ENCODE measurements at regions not wholly inside any gene's neighbourhood (a gene's known extent, or its start where the extent isn't known, plus 50 kb on each side); places are given as distances from the start of the nearest gene placed in this dataset.
A peak's percentile ranks its signal among the peaks of the same experiment; 100 is the strongest.

GRCh38 chr14:81686512-81686911 lies 152.9 kb upstream of the SEL1L start:
- Histone ChIP-seq H3K27me3 (ENCODE audit: control insufficient read depth, insufficient read depth, low read length) (no peaks in the 10 kb centered on the region), H3K27ac (ENCODE audit: low read length) (no peak overlapping the region), H3K4me1 (ENCODE audit: control insufficient read depth, insufficient read depth, low read length) (no peaks in the 10 kb centered on the region), H3K9me3 (ENCODE audit: control insufficient read depth, low read depth, low read length) (no peaks in the 10 kb centered on the region), H3K36me3 (ENCODE audit: control insufficient read depth, insufficient read depth, low read length) (no peaks in the 10 kb centered on the region), H3K4me3 (ENCODE audit: low read length) (no peak overlapping the region)
- no peak for DNase-seq
- WGBS (ENCODE audit: insufficient coverage, low lambda C conversion rate): 88% methylated on average over 1 of the region's 4 CpGs

GRCh38 chr14:81691931-81692330 lies 158.3 kb upstream of the SEL1L start:
- no peak overlapping the region for H3K27ac ChIP-seq (ENCODE audit: low read length)
- no peaks in the 10 kb centered on the region for H3K9me3 ChIP-seq (ENCODE audit: control insufficient read depth, low read depth, low read length)
- H3K36me3 ChIP-seq (ENCODE audit: control insufficient read depth, insufficient read depth, low read length): no peaks in the 10 kb centered on the region
- no peaks in the 10 kb centered on the region for H3K27me3 ChIP-seq (ENCODE audit: control insufficient read depth, insufficient read depth, low read length)
- no peaks in the 10 kb centered on the region for H3K4me1 ChIP-seq (ENCODE audit: control insufficient read depth, insufficient read depth, low read length)
- H3K4me3 ChIP-seq (ENCODE audit: low read length): no peak overlapping the region
- no CpG with 5 or more reads among the region's 3 CpGs for WGBS (ENCODE audit: insufficient coverage, low lambda C conversion rate)
- DNase-seq: no peak

- H3K9me3 ChIP-seq (ENCODE audit: control insufficient read depth, low read depth, low read length): no peaks in the 10 kb centered on the region
- DNase-seq: no peak
- no peak overlapping the region for H3K27ac ChIP-seq (ENCODE audit: low read length)
- no CpG with 5 or more reads among the region's 1 CpG for WGBS (ENCODE audit: insufficient coverage, low lambda C conversion rate)
- no peaks in the 10 kb centered on the region for H3K27me3 ChIP-seq (ENCODE audit: control insufficient read depth, insufficient read depth, low read length)
- no peaks in the 10 kb centered on the region for H3K36me3 ChIP-seq (ENCODE audit: control insufficient read depth, insufficient read depth, low read length)
- no peaks in the 10 kb centered on the region for H3K4me1 ChIP-seq (ENCODE audit: control insufficient read depth, insufficient read depth, low read length)
- no peak overlapping the region for H3K4me3 ChIP-seq (ENCODE audit: low read length)
Observed at GRCh38 chr14:81694419-81694818, 160.8 kb upstream of the SEL1L start.

GRCh38 chr14:81709681-81710080 lies 176.0 kb upstream of the SEL1L start:
- Histone ChIP-seq H3K4me3 (ENCODE audit: low read length) (no peak overlapping the region), H3K27ac (ENCODE audit: low read length) (no peak overlapping the region), H3K9me3 (ENCODE audit: control insufficient read depth, low read depth, low read length) (peaks cover 3% of the 10 kb centered on the region), H3K4me1 (ENCODE audit: control insufficient read depth, insufficient read depth, low read length) (peaks cover 13% of the 10 kb centered on the region), H3K36me3 (ENCODE audit: control insufficient read depth, insufficient read depth, low read length) (no peaks in the 10 kb centered on the region), H3K27me3 (ENCODE audit: control insufficient read depth, insufficient read depth, low read length) (no peaks in the 10 kb centered on the region)
- no CpG with 5 or more reads among the region's 6 CpGs for WGBS (ENCODE audit: insufficient coverage, low lambda C conversion rate)
- DNase-seq: peak; percentile 8 to 55

- WGBS (ENCODE audit: insufficient coverage, low lambda C conversion rate): 100% methylated on average over 1 of the region's 2 CpGs
Observed at GRCh38 chr14:81710232-81710845, 176.7 kb upstream of the SEL1L start.

GRCh38 chr14:81715731-81716130 lies 182.1 kb upstream of the SEL1L start:
- peaks cover 8% of the 10 kb centered on the region for H3K4me1 ChIP-seq (ENCODE audit: control insufficient read depth, insufficient read depth, low read length)
- H3K27ac ChIP-seq (ENCODE audit: low read length): no peak overlapping the region
- no peak for DNase-seq
- H3K9me3 ChIP-seq (ENCODE audit: control insufficient read depth, low read depth, low read length): no peaks in the 10 kb centered on the region
- H3K4me3 ChIP-seq (ENCODE audit: low read length): no peak overlapping the region
- no CpG with 5 or more reads among the region's 1 CpG for WGBS (ENCODE audit: insufficient coverage, low lambda C conversion rate)
- no peaks in the 10 kb centered on the region for H3K27me3 ChIP-seq (ENCODE audit: control insufficient read depth, insufficient read depth, low read length)
- H3K36me3 ChIP-seq (ENCODE audit: control insufficient read depth, insufficient read depth, low read length): no peaks in the 10 kb centered on the region

More at GRCh38 chr14:81710232-81710845, 176.7 kb upstream of the SEL1L start:
- H3K4me1 ChIP-seq (ENCODE audit: control insufficient read depth, insufficient read depth, low read length): peaks cover 13% of the 10 kb centered on the region
- no peak overlapping the region for H3K4me3 ChIP-seq (ENCODE audit: low read length)
- H3K9me3 ChIP-seq (ENCODE audit: control insufficient read depth, low read depth, low read length): no peaks in the 10 kb centered on the region
- peak; percentile 29 to 56 for DNase-seq
- H3K27me3 ChIP-seq (ENCODE audit: control insufficient read depth, insufficient read depth, low read length): no peaks in the 10 kb centered on the region
- no peak overlapping the region for H3K27ac ChIP-seq (ENCODE audit: low read length)
- no peaks in the 10 kb centered on the region for H3K36me3 ChIP-seq (ENCODE audit: control insufficient read depth, insufficient read depth, low read length)

- Histone ChIP-seq H3K4me3 (ENCODE audit: low read length) (no peak overlapping the region), H3K27ac (ENCODE audit: low read length) (no peak overlapping the region), H3K27me3 (ENCODE audit: control insufficient read depth, insufficient read depth, low read length) (no peaks in the 10 kb centered on the region), H3K36me3 (ENCODE audit: control insufficient read depth, insufficient read depth, low read length) (no peaks in the 10 kb centered on the region), H3K9me3 (ENCODE audit: control insufficient read depth, low read depth, low read length) (no peaks in the 10 kb centered on the region), H3K4me1 (ENCODE audit: control insufficient read depth, insufficient read depth, low read length) (no peaks in the 10 kb centered on the region)
- WGBS (ENCODE audit: insufficient coverage, low lambda C conversion rate): no CpG with 5 or more reads among the region's 6 CpGs
- DNase-seq: peak in 1 of 2 donors; percentile 32
Observed at GRCh38 chr14:81716953-81717352, 183.3 kb upstream of the SEL1L start.

GRCh38 chr14:81723956-81724355 lies 190.3 kb upstream of the SEL1L start:
- peaks cover 7% of the 10 kb centered on the region for H3K4me1 ChIP-seq (ENCODE audit: control insufficient read depth, insufficient read depth, low read length)
- H3K27me3 ChIP-seq (ENCODE audit: control insufficient read depth, insufficient read depth, low read length): no peaks in the 10 kb centered on the region
- no peaks in the 10 kb centered on the region for H3K36me3 ChIP-seq (ENCODE audit: control insufficient read depth, insufficient read depth, low read length)
- no peak for DNase-seq
- no peaks in the 10 kb centered on the region for H3K9me3 ChIP-seq (ENCODE audit: control insufficient read depth, low read depth, low read length)
- H3K4me3 ChIP-seq (ENCODE audit: low read length): no peak overlapping the region
- 61% methylated on average over 2 of the region's 2 CpGs for WGBS (ENCODE audit: insufficient coverage, low lambda C conversion rate)
- H3K27ac ChIP-seq (ENCODE audit: low read length): no peak overlapping the region

GRCh38 chr14:81727218-81727617 lies 193.6 kb upstream of the SEL1L start:
- no peaks in the 10 kb centered on the region for H3K27me3 ChIP-seq (ENCODE audit: control insufficient read depth, insufficient read depth, low read length)
- H3K4me3 ChIP-seq (ENCODE audit: low read length): no peak overlapping the region
- H3K27ac ChIP-seq (ENCODE audit: low read length): peak overlapping the region; percentile 20
- peaks cover 7% of the 10 kb centered on the region for H3K4me1 ChIP-seq (ENCODE audit: control insufficient read depth, insufficient read depth, low read length)
- DNase-seq: peak; percentile 60 to 83
- H3K36me3 ChIP-seq (ENCODE audit: control insufficient read depth, insufficient read depth, low read length): no peaks in the 10 kb centered on the region
- WGBS (ENCODE audit: insufficient coverage, low lambda C conversion rate): no CpG with 5 or more reads among the region's 2 CpGs
- H3K9me3 ChIP-seq (ENCODE audit: control insufficient read depth, low read depth, low read length): no peaks in the 10 kb centered on the region

GRCh38 chr14:81728447-81728846 lies 194.8 kb upstream of the SEL1L start:
- Histone ChIP-seq H3K4me1 (ENCODE audit: control insufficient read depth, insufficient read depth, low read length) (peaks cover 7% of the 10 kb centered on the region), H3K36me3 (ENCODE audit: control insufficient read depth, insufficient read depth, low read length) (no peaks in the 10 kb centered on the region), H3K9me3 (ENCODE audit: control insufficient read depth, low read depth, low read length) (no peaks in the 10 kb centered on the region), H3K27me3 (ENCODE audit: control insufficient read depth, insufficient read depth, low read length) (no peaks in the 10 kb centered on the region), H3K27ac (ENCODE audit: low read length) (no peak overlapping the region), H3K4me3 (ENCODE audit: low read length) (no peak overlapping the region)
- WGBS (ENCODE audit: insufficient coverage, low lambda C conversion rate): no CpG with 5 or more reads among the region's 2 CpGs
- DNase-seq: no peak

GRCh38 chr14:81729622-81730021 lies 196.0 kb upstream of the SEL1L start:
- H3K4me1 ChIP-seq (ENCODE audit: control insufficient read depth, insufficient read depth, low read length): peaks cover 7% of the 10 kb centered on the region
- no peak overlapping the region for H3K27ac ChIP-seq (ENCODE audit: low read length)
- no peaks in the 10 kb centered on the region for H3K27me3 ChIP-seq (ENCODE audit: control insufficient read depth, insufficient read depth, low read length)
- H3K36me3 ChIP-seq (ENCODE audit: control insufficient read depth, insufficient read depth, low read length): no peaks in the 10 kb centered on the region
- peaks cover 2% of the 10 kb centered on the region for H3K9me3 ChIP-seq (ENCODE audit: control insufficient read depth, low read depth, low read length)
- no peak overlapping the region for H3K4me3 ChIP-seq (ENCODE audit: low read length)
- DNase-seq: no peak
- 83% methylated on average over 1 of the region's 3 CpGs for WGBS (ENCODE audit: insufficient coverage, low lambda C conversion rate)
